ENCODE measurements at regions not wholly inside any gene's neighbourhood (a gene's known extent, or its start where the extent isn't known, plus 50 kb on each side); places are given as distances from the start of the nearest gene placed in this dataset.

GRCh38 chr10:71123023-71123422 lies 89.3 kb upstream of the UNC5B start:
- no peak for DNase-seq

GRCh38 chr10:71124921-71125748 lies 87.2 kb upstream of the UNC5B start:
- no peak for DNase-seq

- DNase-seq, result no peak
These were observed 86.6 kb upstream of the UNC5B start for GRCh38 chr10:71125749-71126107.

GRCh38 chr10:71126432-71126831 lies 85.9 kb upstream of the UNC5B start:
- no peak for DNase-seq

- no peak for DNase-seq
These were observed 85.3 kb upstream of the UNC5B start for GRCh38 chr10:71127104-71127503.

GRCh38 chr10:71127773-71128172 lies 84.6 kb upstream of the UNC5B start:
- DNase-seq, result no peak

GRCh38 chr10:71128311-71128980 lies 83.9 kb upstream of the UNC5B start:
- DNase-seq, result no peak

GRCh38 chr10:71131096-71131495 lies 81.3 kb upstream of the UNC5B start:
- no peak for DNase-seq

GRCh38 chr10:71131508-71132088 lies 80.8 kb upstream of the UNC5B start:
- no peak for DNase-seq

- peak in 1 of 2 donors; percentile 3 for DNase-seq
These were observed 80.0 kb upstream of the UNC5B start for GRCh38 chr10:71132321-71132810.

- DNase-seq, result no peak
These were observed 78.4 kb upstream of the UNC5B start for GRCh38 chr10:71133710-71134686.

GRCh38 chr10:71134732-71135211 lies 77.6 kb upstream of the UNC5B start:
- no peak for DNase-seq

GRCh38 chr10:71135236-71135635 lies 77.1 kb upstream of the UNC5B start:
- no peak for DNase-seq

GRCh38 chr10:71136036-71136721 lies 76.2 kb upstream of the UNC5B start:
- no peak for DNase-seq

GRCh38 chr10:71137701-71138100 lies 74.7 kb upstream of the UNC5B start:
- no peak for DNase-seq

- no peak for DNase-seq
These were observed 74.1 kb upstream of the UNC5B start for GRCh38 chr10:71138166-71138830.

GRCh38 chr10:71141528-71141927 lies 70.8 kb upstream of the UNC5B start:
- DNase-seq, result no peak

- no peak for DNase-seq
These were observed 69.2 kb upstream of the UNC5B start for GRCh38 chr10:71143170-71143569.

- DNase-seq, result no peak
These were observed 68.8 kb upstream of the UNC5B start for GRCh38 chr10:71143610-71144009.

- no peak for DNase-seq
These were observed 67.5 kb upstream of the UNC5B start for GRCh38 chr10:71144824-71145223.
